ENCODE measurements at regions not wholly inside any gene's neighbourhood (a gene's known extent, or its start where the extent isn't known, plus 50 kb on each side); places are given as distances from the start of the nearest gene placed in this dataset.

- H3K4me1 Mint-ChIP-seq, result peaks cover 2% of the 10 kb centered on the region
- Histone ChIP-seq H3K4me1 (no peaks in the 10 kb centered on the region), H3K9ac (no peak overlapping the region), H3F3A (ENCODE audit: low read depth) (no peaks in the 10 kb centered on the region), H3K27me3 (no peaks in the 10 kb centered on the region), H3K4me2 (no peak overlapping the region), H2AFZ (replicated peaks) (no peak overlapping the region), H3K79me2 (ENCODE audit: low read depth) (no peaks in the 10 kb centered on the region), H3K4me3 (no peak overlapping the region), H3K27ac (no peak overlapping the region), H4K20me1 (ENCODE audit: low read depth) (no peaks in the 10 kb centered on the region), H3K9me3 (ENCODE audit: low read depth) (no peaks in the 10 kb centered on the region), H3K36me3 (peaks cover 5% of the 10 kb centered on the region)
- no peaks in the 10 kb centered on the region for H3K27me3 Mint-ChIP-seq (ENCODE audit: insufficient read depth, low read depth)
- no peak for DNase-seq (ENCODE audit: low spot score)
- H3K9me3 Mint-ChIP-seq, result no peaks in the 10 kb centered on the region
- TF ChIP-seq EZH2phosphoT487 (IDR thresholded peaks at IDR 0.05), result no peak
- TF ChIP-seq EZH2 (IDR thresholded peaks at IDR 0.05), result no peak
- TF ChIP-seq, protein P1, sequence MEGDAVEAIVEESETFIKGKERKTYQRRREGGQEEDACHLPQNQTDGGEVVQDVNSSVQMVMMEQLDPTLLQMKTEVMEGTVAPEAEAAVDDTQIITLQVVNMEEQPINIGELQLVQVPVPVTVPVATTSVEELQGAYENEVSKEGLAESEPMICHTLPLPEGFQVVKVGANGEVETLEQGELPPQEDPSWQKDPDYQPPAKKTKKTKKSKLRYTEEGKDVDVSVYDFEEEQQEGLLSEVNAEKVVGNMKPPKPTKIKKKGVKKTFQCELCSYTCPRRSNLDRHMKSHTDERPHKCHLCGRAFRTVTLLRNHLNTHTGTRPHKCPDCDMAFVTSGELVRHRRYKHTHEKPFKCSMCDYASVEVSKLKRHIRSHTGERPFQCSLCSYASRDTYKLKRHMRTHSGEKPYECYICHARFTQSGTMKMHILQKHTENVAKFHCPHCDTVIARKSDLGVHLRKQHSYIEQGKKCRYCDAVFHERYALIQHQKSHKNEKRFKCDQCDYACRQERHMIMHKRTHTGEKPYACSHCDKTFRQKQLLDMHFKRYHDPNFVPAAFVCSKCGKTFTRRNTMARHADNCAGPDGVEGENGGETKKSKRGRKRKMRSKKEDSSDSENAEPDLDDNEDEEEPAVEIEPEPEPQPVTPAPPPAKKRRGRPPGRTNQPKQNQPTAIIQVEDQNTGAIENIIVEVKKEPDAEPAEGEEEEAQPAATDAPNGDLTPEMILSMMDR (IDR thresholded peaks at IDR 0.05), result no peak
- no peak overlapping the region for H3K27ac Mint-ChIP-seq
- no peak overlapping the region for H3K4me3 Mint-ChIP-seq
- no peaks in the 10 kb centered on the region for H3K36me3 Mint-ChIP-seq
Measured at GRCh38 chr5:143547342-143547741, 143.9 kb upstream of the NR3C1 start.

- no peaks in the 10 kb centered on the region for H3K79me2 ChIP-seq (ENCODE audit: low read depth)
- no peak overlapping the region for H3K4me3 ChIP-seq
- no peaks in the 10 kb centered on the region for H3K9me3 ChIP-seq (ENCODE audit: low read depth)
- peaks cover 5% of the 10 kb centered on the region for H3K36me3 ChIP-seq
- peaks cover 8% of the 10 kb centered on the region for H3K4me1 Mint-ChIP-seq
- H2AFZ ChIP-seq (replicated peaks), result no peak overlapping the region
- DNase-seq (ENCODE audit: low spot score), result no peak
- no peaks in the 10 kb centered on the region for H3K36me3 Mint-ChIP-seq
- no peaks in the 10 kb centered on the region for H3K27me3 ChIP-seq
- H3K4me1 ChIP-seq, result no peaks in the 10 kb centered on the region
- H3K27me3 Mint-ChIP-seq (ENCODE audit: insufficient read depth, low read depth), result no peaks in the 10 kb centered on the region
- no peak overlapping the region for H3K4me3 Mint-ChIP-seq
- no peak overlapping the region for H3K4me2 ChIP-seq
- no peak overlapping the region for H3K9ac ChIP-seq
- no peaks in the 10 kb centered on the region for H3F3A ChIP-seq (ENCODE audit: low read depth)
- no peaks in the 10 kb centered on the region for H4K20me1 ChIP-seq (ENCODE audit: low read depth)
- H3K27ac ChIP-seq, result no peak overlapping the region
- TF ChIP-seq EZH2 (IDR thresholded peaks at IDR 0.05), result no peak
- TF ChIP-seq, protein P1 (IDR thresholded peaks at IDR 0.05), result no peak
- H3K9me3 Mint-ChIP-seq, result no peaks in the 10 kb centered on the region
- no peak overlapping the region for H3K27ac Mint-ChIP-seq
Measured at GRCh38 chr5:143546394-143546793, 142.9 kb upstream of the NR3C1 start.

DNA sequence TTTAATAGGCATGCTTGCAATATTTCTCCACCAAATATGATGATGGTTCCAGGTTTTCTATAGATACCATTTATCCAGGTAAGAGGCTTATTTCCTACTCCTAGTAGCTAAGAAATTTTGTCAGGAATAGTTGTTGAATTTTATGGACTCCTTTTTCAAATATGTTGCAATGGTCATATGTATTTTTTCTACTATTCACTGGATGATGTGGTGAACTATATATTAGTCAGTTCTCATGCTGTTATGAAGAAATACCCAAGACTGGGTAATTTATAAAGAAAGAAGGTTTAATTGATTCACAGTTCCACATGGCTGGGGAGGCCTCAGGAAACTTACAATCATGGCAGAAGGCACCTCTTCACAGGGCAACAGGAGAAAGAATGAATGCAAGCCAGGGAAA lies 141.1 kb upstream of the NR3C1 start:
- no peak overlapping the region for H3K27ac Mint-ChIP-seq
- TF ChIP-seq EZH2 (IDR thresholded peaks at IDR 0.05) (no peak), EZH2phosphoT487 (IDR thresholded peaks at IDR 0.05) (no peak)
- TF ChIP-seq, protein P1 (IDR thresholded peaks at IDR 0.05), result no peak
- Histone ChIP-seq H3K9ac (no peak overlapping the region), H2AFZ (replicated peaks) (no peak overlapping the region), H3K27me3 (no peaks in the 10 kb centered on the region), H4K20me1 (ENCODE audit: low read depth) (no peaks in the 10 kb centered on the region), H3K4me3 (no peak overlapping the region), H3K36me3 (peaks cover 5% of the 10 kb centered on the region), H3K4me2 (no peak overlapping the region), H3F3A (ENCODE audit: low read depth) (no peaks in the 10 kb centered on the region), H3K4me1 (no peaks in the 10 kb centered on the region), H3K27ac (no peak overlapping the region), H3K9me3 (ENCODE audit: low read depth) (no peaks in the 10 kb centered on the region), H3K79me2 (ENCODE audit: low read depth) (no peaks in the 10 kb centered on the region)
- H3K4me3 Mint-ChIP-seq, result no peak overlapping the region
- no peaks in the 10 kb centered on the region for H3K9me3 Mint-ChIP-seq
- H3K27me3 Mint-ChIP-seq (ENCODE audit: insufficient read depth, low read depth), result peaks cover under 1% of the 10 kb centered on the region
- no peak for DNase-seq (ENCODE audit: low spot score)
- peaks cover 10% of the 10 kb centered on the region for H3K4me1 Mint-ChIP-seq
- no peaks in the 10 kb centered on the region for H3K36me3 Mint-ChIP-seq
